Medulla oblongata (tissue), 1 donor: ENCODE measurements at regions not wholly inside any gene's neighbourhood (a gene's known extent, or its start where the extent isn't known, plus 50 kb on each side); places are given as distances from the start of the nearest gene placed in this dataset.

Source experiments
- DNase-seq: peaks from one replicate; pipeline ENCODE4 v3.0.0-alpha.2; 2015; ENCODE audit errors: extremely low spot score

DNA sequence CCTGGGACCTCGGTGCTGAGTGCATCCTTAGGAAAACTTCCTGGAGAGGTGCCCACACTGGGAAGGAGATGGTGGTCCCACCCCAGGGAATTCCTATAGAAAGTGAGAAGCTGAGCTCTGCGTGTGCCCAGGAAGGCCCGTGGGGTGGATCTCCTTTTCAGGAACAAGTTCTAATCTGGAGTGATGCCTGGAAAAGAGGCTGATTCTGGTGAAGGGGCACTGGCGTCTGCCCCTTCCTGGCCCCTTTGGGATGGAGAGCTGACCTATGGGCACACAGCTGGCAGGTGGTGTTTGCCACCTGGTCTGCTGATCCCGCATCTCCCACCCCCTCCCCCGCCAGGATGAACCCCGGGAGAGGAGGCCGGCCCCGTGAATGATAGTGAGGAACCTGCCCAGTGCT is 142.0 kb upstream of the RTL1 start:
- no peak for DNase-seq

DNA sequence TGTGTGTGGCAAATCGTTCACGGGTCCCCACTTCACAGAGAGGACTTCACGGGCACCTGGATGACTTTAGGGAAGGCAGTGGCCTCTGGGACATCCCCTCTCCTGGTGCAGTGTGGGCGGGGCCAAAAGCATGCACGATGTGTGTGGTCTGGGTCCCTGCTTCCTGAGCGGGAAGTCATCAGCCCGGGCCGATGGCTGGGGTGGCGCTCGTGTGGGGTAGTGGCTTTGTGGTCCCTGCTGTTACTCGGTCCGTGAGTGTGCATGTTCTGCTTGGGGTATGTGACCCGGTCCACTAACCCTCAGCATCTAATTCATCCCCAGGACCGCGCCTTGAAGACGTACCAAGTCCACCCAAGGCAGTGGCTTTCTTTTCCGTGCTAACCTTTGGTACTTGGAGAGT is 142.5 kb upstream of the RTL1 start:
- no peak for DNase-seq

DNA sequence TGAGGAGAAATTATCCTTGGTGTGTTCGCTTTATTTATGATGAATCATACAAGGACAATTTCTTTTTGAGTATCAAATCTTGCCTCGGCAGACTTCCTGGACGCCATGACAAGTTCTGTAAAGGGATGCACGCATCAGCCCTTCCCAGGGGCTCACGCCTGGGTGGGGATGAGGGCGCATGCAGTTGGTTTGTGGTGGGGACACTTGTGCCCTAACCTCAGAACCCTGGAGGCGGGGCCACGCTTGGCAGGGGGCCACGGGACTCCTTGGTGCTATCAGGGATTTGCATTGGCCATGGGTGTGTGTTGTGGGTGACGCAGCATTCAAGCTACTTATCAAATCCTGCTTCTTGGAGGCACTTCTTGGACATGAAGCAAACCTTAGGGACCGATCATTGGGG is 143.8 kb upstream of the RTL1 start:
- DNase-seq = no peak

DNA sequence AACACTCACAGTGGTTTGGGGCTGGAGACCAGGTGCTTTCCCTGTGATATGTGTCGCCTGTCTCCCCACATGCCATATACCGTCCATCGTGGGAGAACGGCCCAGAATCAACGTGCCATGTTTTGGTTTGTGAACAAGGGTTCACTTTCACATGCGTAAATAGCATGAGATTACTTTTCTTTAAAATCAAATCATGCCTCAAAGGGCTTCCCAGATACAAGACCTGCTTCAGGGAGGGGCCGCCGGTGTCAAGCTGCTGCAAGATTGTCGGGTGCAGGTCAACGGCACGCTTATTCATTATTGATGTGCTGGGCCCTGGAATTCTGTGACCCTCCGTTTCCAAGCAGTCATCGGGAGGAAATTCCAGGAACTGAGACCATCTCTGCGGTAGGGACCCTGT is 145.2 kb upstream of the RTL1 start:
- no peak for DNase-seq

DNA sequence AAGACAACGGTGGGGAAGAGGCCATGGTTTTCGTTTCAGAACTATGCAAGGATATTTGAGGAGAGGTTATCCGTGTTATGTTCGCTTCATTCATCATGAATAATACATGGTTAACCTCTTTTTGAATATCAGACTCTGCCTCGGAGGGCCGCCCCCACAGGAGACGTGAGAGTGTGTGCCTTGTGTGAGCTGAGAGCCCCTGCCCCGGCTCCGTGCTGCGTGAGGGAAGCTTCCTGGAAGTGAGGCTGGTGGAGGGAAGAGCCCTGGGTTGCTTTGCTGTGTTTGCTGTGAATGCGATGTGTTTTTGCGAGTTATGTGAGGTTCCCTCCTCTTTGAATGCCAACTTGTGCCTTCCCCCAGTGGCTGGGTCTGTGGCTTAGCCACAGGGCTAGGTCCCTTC is 146.0 kb upstream of the RTL1 start:
- no peak for DNase-seq

DNA sequence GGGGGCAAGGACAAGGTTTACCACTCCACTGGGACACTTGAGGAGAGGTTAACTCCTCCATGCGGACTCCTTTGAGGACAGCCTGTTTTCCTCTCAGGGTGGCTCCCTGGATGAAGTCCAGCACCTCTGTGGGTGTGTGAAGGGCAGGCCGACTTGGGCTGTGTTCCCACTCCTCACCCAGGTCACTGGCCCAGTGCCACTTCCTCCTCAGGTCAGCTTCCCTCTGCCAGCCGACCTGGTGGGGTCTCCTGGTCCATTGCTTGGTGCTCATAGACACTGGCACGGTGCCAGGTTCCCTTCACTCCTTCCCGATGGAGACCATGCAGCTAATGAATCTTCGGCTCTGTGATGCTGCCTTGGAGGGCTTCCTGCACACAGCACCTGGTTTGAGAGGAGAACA is 146.4 kb upstream of the RTL1 start:
- no peak for DNase-seq

DNA sequence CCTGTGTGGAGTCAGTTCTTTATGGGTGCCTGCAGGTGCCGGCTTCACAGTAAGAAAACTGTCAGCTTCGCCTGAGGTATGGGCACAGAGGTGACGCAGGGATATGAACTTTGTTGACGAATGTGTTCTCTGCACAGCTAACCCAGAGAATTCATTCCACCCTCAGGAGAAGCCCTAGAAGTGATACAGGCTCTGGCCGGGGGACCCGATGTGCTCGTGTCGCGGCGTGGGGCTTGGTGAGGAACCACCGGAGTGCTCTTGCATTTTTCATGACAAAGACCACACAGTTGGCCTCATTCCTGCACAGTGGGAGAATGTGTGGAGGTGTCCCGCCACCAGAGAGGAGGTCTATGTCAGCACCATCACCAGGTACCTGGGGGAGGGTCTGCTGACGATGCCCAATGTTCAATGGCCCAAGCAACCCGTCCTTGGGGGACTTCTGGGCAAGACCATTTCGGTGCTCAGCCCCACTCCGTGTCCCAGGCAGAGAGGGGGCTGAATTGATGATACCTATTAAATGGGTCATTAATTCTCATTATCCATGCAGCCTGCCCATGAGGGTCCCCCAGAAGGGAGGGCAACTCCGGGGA is 147.5 kb upstream of the RTL1 start:
- DNase-seq = no peak

DNA sequence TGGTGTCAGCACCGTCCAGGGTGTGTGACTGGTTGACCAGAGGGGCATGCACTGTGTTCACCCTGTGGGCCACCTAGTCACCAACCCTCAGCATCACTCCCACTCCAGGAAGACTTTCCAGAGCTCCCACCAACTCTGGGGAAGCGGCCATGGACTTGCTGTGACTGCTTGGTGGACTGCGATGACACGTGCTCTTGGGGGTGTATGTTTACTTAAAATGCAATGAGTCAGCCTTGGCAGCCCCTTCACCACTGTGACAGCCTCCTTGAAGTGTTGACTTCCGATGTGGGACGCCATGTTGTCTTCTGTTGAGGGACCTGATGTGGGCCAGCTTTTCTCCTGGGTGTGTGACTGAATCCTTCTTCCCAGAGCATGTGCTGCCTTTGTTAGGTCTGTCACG is 151.1 kb upstream of the RTL1 start:
- DNase-seq = no peak

DNA sequence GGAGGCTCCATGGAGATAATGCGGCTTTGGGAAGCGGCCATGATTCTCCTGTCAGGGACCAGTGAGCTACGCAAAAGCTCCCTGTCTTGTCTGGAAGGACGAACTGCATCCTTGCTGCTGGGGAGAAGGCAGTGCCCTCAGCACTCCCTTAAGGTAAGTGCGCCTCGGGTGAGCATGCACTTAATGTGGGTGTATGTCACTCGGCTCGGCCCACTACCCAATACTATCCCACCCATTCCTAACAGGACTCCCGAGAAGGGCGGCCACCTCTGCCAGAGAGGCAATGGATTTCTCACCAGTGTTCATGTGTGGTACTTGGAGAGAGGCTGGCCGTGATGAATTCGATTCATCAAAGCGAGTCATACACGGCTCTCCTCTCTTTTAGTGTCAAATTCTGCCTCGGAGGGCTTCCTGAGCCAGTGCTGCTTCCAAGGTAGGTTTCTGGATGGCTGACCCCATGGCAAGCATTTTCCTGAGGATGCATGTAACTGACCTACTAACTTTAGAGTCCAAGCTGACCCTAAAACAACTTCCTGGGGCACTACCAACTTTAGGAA is 151.7 kb upstream of the RTL1 start:
- DNase-seq = no peak

DNA sequence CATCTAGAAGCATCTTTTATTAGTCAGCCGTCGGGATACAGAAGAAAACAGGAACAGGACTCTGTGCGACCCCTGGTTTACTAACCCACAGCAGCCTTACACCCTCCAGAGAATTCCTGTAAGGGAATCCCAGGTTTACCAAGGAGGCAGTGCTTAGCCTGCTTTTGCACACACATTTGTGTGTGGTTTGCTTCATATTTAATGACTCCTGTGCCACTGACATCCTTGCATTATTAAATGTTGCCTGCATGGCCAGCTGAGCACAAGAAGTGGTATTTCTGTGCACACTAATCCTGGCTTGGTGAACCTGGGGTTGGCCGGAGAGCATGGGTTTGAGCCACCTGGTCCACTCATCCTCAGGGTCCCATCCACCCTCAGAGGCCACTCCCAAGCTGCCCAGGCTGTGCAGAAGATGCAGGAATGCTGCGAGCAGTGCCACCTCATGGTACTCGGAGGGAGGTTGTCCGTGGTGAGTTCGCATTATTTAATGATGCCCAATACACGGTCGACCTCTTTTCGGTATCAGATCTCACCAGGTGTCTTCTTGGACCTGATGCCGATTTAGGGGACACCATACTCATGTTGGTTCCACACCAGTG is 152.4 kb upstream of the RTL1 start:
- no peak for DNase-seq

DNA sequence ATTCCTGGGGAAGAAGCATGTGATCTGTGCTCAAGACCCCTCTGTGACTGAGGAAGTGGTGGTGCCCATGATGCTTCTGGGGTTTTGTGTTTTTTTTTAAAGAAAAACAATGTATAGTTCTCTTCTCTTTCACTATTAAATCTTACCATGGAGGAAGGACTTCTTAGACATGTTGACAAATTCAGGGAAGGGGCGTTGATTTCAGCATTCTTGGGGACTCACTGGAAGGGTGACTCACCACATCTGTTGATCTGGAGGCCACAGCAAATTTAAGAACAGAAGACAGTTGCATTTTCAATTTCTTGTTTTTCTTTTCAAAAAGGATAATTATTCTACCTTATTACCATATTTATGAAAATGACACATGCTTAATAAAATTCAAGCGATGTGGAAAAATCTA is 152.9 kb upstream of the RTL1 start:
- no peak for DNase-seq

DNA sequence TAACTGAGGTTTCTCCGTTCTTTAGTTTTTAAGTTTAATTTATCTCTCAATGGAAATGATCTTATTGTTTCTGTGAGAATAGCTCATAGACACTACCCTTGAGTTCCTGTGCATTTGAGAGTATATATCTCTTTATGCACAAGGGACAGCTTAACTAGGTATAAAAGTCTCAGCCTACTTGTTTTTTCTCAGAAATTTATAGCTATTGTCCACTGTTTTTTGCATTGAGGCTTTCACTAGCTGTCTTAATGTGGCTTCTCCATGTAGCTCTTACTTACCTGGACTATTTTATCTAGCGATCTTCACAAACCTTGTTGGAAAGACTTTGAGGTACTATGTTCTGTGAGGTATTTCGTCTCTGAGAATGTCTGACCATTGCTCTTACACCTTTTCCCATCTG is 153.9 kb upstream of the RTL1 start:
- no peak for DNase-seq

DNA sequence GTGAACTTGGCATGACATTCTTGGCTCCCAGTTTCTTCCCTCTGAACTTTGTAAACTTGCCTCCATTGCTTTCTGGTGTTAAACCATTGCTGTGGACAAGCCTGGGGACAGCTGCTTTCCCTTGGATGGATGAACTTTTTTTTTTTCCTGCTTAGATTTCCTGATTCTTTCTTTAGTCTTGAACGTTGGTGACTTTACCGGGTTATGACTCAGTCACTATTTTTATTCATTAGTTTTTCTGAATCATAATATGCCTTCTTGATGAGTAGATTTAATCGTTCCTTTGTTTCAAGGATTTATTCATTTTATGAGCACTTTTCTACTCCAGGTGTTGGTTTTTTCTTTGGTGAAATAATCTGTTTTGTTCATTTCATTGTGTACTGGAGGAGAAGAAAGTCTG is 155.0 kb upstream of the RTL1 start:
- DNase-seq = no peak

DNA sequence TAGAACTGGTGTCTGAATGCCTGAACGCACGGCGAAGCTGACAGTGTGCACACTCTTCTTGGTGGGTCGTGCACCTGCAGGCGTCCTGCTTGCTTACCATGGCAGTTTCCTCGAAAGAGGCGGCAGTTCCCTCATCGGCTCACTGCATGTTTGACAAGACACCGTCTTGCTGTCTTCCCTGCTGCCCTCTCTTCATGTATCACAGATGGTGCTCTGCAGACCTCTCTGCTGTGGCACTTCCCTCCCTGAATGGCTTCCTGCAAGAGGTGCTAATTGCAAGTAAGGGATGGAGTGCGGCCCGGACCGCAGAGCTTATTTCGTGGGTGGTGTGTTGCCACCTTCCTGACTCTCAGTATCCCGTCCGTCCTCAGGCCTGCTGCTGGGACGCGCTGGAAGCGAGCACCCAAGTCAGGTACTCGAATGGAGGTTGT is 156.7 kb upstream of the RTL1 start:
- DNase-seq = no peak

DNA sequence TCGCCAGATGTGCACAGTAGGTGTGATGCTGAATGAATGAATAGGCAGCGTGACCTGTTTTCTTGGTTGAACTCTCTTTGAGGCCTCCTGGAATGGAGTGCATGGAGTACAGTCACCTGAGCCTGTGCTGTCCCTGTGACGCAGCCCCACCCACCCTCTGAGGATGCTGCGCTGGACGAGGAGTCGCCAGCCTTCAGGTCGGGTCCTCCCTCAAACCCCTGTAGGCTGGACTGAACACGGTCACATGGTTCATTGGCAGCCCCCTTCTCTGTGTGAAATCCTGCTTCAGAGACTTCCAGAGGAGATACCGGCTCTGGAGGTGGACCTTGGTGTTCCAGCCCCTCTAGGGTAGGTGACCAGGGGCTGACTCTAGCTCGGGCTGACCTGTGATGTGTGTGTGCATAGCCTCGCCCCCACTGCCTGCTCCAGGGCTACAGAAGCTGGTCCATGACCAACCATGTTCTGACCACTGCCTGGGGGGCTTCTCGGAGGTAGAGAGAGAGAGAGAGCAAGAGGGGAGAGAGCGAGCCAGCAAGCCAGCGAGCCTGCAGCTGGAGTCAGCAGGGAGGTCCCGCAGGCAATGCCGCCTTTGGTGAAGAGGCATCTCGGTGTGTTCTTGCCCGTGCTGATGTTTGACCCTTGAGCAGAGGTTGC is 158.0 kb upstream of the RTL1 start:
- no peak for DNase-seq

DNA sequence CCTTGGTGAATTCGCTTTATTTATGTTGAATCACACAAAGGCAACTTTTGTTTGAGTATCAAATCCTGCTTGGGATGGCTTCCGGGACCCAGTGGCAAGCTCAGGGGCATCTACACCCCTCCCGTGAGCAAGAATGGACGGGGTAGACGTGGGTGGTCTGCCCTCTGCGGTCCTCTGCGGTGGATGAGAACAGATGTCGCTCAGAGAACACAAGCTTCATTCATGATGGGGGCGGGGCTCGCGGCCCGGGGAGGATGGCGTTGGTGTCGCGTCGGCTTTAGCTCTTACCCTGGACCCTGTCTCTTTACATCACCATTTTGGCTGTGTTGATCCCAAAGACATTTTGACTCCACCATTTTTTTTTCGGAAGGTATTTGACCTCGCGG is 158.5 kb upstream of the RTL1 start:
- DNase-seq = no peak

DNA sequence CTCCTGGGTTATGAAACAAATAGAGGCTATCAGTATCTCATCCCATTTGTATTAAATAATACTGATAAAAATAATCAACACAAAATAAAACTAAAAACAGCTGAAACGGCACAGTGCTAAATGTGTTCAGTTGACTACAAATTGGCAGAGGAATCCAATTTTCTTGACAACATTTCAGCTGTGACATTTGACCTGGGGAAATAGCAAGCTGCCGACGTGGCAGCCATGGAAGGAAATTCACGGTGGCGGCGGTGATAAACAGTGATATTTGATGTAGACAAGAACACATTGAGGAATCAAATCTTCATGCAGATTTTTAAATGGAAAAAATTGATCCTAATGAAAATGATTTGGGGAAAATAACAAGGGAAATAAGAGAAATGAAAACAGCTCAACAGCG is 159.1 kb upstream of the RTL1 start:
- no peak for DNase-seq

DNA sequence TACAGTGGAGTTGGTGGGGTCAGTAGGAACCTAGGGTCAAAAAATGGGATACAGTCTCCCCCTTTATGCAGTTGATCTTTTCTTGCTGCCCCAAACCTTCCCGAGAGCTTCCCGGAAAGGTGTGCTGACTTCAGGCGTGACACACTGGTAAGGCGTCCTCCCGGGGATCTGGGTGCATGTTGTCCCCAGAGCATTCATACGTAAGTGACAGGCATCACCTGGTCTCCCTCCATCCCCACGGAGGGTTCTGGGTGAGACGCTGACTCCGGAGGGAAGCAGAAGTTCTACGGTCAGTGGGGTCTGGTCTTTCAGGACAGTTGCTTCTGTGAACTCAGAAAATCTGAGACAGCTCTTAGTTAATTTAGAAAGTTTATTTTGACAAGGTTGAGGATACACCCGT is 159.6 kb upstream of the RTL1 start:
- no peak for DNase-seq

DNA sequence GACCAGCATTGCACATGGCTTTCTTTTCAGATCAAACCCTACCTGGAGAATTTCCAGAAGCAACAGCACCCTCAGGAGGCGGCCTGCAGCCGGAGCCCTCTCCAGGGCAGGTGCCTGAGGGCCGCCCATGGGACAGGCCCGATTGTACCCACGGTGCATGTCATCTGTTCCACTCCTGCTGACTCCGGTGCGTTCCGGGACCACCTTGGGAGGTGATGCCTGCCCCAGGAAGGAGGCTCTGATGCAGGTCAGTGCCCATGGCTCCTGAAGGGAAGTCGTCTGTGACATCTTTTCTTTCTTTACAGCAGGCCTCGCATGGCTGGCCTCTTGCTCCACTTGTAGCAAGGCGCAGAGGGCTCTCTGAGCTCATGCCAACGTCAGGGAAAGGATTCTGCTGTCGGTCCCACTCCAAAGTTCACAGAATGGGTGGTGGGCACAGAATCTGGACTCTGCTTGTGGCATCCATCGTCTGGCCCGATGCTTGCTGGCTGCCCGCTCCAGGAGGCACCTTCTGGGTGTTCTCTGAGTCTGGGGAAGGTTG is 160.7 kb upstream of the RTL1 start:
- no peak for DNase-seq

DNA sequence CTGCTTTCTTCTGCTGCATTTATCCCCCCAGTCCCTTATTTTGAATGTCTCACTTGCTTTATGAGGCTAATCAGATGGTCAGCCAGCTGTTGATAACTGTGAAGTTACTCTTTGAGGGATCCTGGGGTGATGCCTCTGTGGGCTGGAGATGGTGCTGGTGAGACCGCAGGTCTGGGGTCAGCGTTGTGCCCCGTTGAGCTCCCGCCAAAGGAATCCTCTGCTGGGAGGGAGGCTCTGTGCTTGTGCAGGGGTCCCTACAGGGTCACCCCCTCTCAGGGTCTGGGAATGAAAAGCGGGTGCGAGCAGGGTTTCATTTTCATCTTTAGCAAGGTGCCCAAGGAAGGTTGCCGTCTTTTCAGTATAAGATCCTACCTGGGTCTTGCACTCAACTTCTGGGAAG is 161.2 kb upstream of the RTL1 start:
- DNase-seq = no peak

DNA sequence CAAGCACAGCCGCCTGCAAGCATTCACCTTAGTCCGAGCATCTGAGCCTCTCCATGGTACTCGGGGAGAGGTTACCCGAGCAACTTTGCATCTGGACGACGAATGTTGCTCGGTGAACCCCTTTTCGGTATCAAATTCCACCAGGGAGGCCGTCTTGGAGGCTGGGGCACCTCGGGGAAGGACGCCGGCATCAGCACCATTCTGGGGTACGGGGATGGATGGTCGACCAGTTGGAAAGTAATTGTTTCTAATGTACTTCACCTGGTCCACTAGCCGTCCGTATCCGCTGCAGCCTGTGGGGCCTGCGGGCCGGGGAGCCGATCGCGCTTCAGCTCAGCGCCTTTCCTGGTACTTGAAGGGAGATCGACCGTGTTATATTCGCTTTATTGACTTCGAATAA is 161.7 kb upstream of the RTL1 start:
- no peak for DNase-seq

DNA sequence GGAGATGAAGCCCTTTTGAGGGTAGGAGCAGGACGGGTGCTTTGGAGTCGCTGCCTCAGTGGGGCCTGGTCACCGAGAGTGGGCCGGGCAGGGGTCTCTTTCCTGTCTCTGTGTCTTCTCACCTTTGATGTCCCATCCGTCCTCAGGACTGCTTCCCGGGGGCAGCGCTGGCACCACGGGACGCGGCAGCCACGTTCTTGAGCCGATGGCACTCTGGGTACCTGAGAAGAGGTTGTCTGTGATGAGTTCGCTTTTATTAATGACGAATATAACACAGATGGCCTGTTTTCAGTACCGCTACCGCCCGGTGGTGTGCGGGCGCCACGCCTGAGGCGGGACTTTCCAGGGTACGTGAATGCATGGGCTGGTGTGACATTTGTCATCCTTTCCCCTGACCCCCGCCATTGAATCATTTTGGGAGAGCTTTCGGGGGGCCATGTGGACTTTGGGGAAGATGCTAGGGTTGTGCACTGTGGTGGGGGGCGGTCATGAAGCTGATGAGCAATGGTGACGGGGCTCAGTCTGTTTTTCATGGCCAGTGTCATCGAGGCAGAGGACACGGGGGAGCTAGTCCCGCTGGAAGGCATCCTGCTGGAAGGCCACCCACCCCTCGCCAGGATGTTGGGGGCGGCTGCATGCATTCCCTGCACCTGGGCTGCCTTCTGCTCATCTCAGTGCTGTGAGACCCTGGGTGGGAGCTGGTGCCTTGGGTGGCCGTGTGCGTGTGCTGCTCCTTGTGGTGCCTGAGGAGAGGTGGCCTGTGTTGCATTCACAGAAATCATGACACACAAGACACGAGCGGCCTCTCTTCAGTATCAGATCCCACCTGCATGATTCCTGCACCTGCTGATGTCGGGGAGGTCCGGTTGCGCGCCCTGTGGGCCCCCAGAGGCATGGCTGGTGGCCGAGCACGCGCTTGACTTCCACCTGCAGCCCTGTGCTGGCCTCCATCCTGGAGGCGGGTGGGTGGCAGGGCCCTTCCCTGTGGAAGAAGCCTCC is 162.5 kb upstream of the RTL1 start:
- DNase-seq = no peak
